Superior temporal gyrus (tissue), 1 donor: ENCODE measurements at regions not wholly inside any gene's neighbourhood (a gene's known extent, or its start where the extent isn't known, plus 50 kb on each side); places are given as distances from the start of the nearest gene placed in this dataset.
"Not testable (repeated sequence)": the region's sequence is repeated elsewhere in the genome, so short reads cannot be mapped to it uniquely, and the experiment has no call there.

ENCODE experiments used
- DNase-seq: peaks from one replicate; pipeline ENCODE4 v3.0.0-alpha.2; 2016; ENCODE audit errors: extremely low spot score

GRCh38 chr9:93813221-93814076 lies 141.7 kb downstream of the BARX1 start:
- DNase-seq = no peak

- DNase-seq = no peak
These were observed 142.8 kb downstream of the BARX1 start for GRCh38 chr9:93812410-93812668.

- DNase-seq = no peak
These were observed 144.9 kb downstream of the BARX1 start for GRCh38 chr9:93810028-93810971.

- DNase-seq = no peak
These were observed 145.8 kb downstream of the BARX1 start for GRCh38 chr9:93809204-93809940.

- DNase-seq = no peak
These were observed 146.8 kb downstream of the BARX1 start for GRCh38 chr9:93808115-93809029.

GRCh38 chr9:93807166-93808074 lies 147.7 kb downstream of the BARX1 start:
- DNase-seq = no peak

- DNase-seq = no peak
These were observed 153.4 kb downstream of the BARX1 start for GRCh38 chr9:93801581-93802284.

GRCh38 chr9:93801120-93801519 lies 154.0 kb downstream of the BARX1 start:
- no peak for DNase-seq

- no peak for DNase-seq
These were observed 162.8 kb downstream of the BARX1 start for GRCh38 chr9:93792358-93792757.

- no peak for DNase-seq
These were observed 169.0 kb downstream of the BARX1 start for GRCh38 chr9:93786204-93786603.

GRCh38 chr9:93776873-93777272 lies 178.3 kb downstream of the BARX1 start:
- no peak for DNase-seq

GRCh38 chr9:93776256-93776655 lies 178.9 kb downstream of the BARX1 start:
- DNase-seq = no peak

GRCh38 chr9:93774331-93775102 lies 180.6 kb downstream of the BARX1 start:
- DNase-seq = no peak

- DNase-seq = no peak
These were observed 183.9 kb downstream of the BARX1 start for GRCh38 chr9:93771276-93771675.

- no peak for DNase-seq
These were observed 185.4 kb downstream of the PHF2 start for GRCh38 chr9:93761822-93762221.

GRCh38 chr9:93750045-93750444 lies 173.7 kb downstream of the PHF2 start:
- no peak for DNase-seq

- DNase-seq = not testable (repeated sequence)
These were observed 172.4 kb downstream of the PHF2 start for GRCh38 chr9:93748827-93749226.

- no peak for DNase-seq
These were observed 155.6 kb downstream of the PHF2 start for GRCh38 chr9:93731963-93732362.

GRCh38 chr9:93730648-93731047 lies 154.3 kb downstream of the PHF2 start:
- DNase-seq = no peak
